H9 (cell line): ENCODE measurements at regions not wholly inside any gene's neighbourhood (a gene's known extent, or its start where the extent isn't known, plus 50 kb on each side); places are given as distances from the start of the nearest gene placed in this dataset.

Experiments
- DNase-seq: peaks from one replicate; pipeline ENCODE4 v3.0.0-alpha.2; 2017
- H2AFZ ChIP-seq: one replicate; pipeline ENCODE4 v1.6.1; 2013; ENCODE audit warnings: mild to moderate bottlenecking, low read length, control low read depth, moderate library complexity
- H2AK5ac ChIP-seq: 2 replicates; pipeline ENCODE4 v1.6.1; 2013; ENCODE audit warnings: low read length, control low read depth, mixed read lengths; ENCODE audit not compliant: insufficient read length
- H2BK120ac ChIP-seq: one replicate; pipeline ENCODE4 v1.6.1; 2013; ENCODE audit warnings: low read depth, mild to moderate bottlenecking, low read length, control low read depth, inconsistent platforms; ENCODE audit not compliant: poor library complexity, severe bottlenecking
- H2BK12ac ChIP-seq: 2 replicates; pipeline ENCODE4 v1.6.1; 2013; ENCODE audit warnings: low read length, control low read depth, mixed read lengths, low read depth; ENCODE audit not compliant: insufficient read length
- H2BK15ac ChIP-seq: 2 replicates; pipeline ENCODE4 v1.6.1; 2013; ENCODE audit warnings: low read depth, low read length, control low read depth
- H2BK20ac ChIP-seq: one replicate; pipeline ENCODE4 v1.6.1; 2013; ENCODE audit warnings: low read depth, mild to moderate bottlenecking, low read length, control low read depth, inconsistent platforms; ENCODE audit not compliant: poor library complexity, severe bottlenecking
- H2BK5ac ChIP-seq: 2 replicates; pipeline ENCODE4 v1.6.1; 2013; ENCODE audit warnings: low read length, control low read depth, mixed read lengths; ENCODE audit not compliant: insufficient read length
- H3K14ac ChIP-seq: 2 replicates; pipeline ENCODE4 v1.6.1; 2013; ENCODE audit warnings: low read length, control low read depth; ENCODE audit not compliant: insufficient read depth
- H3K18ac ChIP-seq: 2 replicates; pipeline ENCODE4 v1.6.1; 2013; ENCODE audit warnings: low read depth, mild to moderate bottlenecking, mixed read lengths, low read length, control low read depth; ENCODE audit not compliant: insufficient read length
- H3K23ac ChIP-seq: 2 replicates; pipeline ENCODE4 v1.6.1; 2013; ENCODE audit warnings: low read length, control low read depth, mixed read lengths, low read depth; ENCODE audit not compliant: insufficient read length
- H3K23me2 ChIP-seq: 2 replicates; pipeline ENCODE4 v1.6.1; 2013; ENCODE audit warnings: low read depth, mild to moderate bottlenecking, mixed read lengths, low read length, control low read depth; ENCODE audit not compliant: insufficient read length, poor library complexity, severe bottlenecking
- H3K27ac ChIP-seq: 2 replicates; pipeline ENCODE4 v1.5.1; 2013; ENCODE audit warnings: low read length, control low read depth, mixed read lengths, low read depth; ENCODE audit not compliant: insufficient read length
- H3K27me3 ChIP-seq: 2 replicates; pipeline ENCODE4 v1.6.1; 2013; ENCODE audit warnings: low read length, control low read depth, inconsistent platforms; ENCODE audit not compliant: insufficient read depth
- H3K4ac ChIP-seq: 2 replicates; pipeline ENCODE4 v1.6.1; 2013; ENCODE audit warnings: low read depth, mild to moderate bottlenecking, control low read depth, inconsistent platforms, low read length, moderate library complexity
- H3K4me1 ChIP-seq: 2 replicates; pipeline ENCODE4 v1.6.1; 2013; ENCODE audit warnings: low read length, control low read depth, inconsistent platforms; ENCODE audit not compliant: insufficient read depth
- H3K4me2 ChIP-seq: 2 replicates; pipeline ENCODE4 v1.6.1; 2013; ENCODE audit warnings: low read length, control low read depth, mixed read lengths; ENCODE audit not compliant: insufficient read length, insufficient read depth
- H3K56ac ChIP-seq: 2 replicates; pipeline ENCODE4 v1.6.1; 2013; ENCODE audit warnings: low read depth, mild to moderate bottlenecking, mixed read lengths, low read length, control low read depth; ENCODE audit not compliant: insufficient read length
- H3K79me1 ChIP-seq: 2 replicates; pipeline ENCODE4 v1.6.1; 2013; ENCODE audit warnings: low read depth, mild to moderate bottlenecking, moderate library complexity, low read length, control low read depth, inconsistent platforms; ENCODE audit not compliant: insufficient read depth, poor library complexity, severe bottlenecking
- H3K79me2 ChIP-seq: 2 replicates; pipeline ENCODE4 v1.6.1; 2013; ENCODE audit warnings: low read length, control low read depth, inconsistent platforms; ENCODE audit not compliant: insufficient read depth
- H3K9ac ChIP-seq: 2 replicates; pipeline ENCODE4 v1.6.1; 2013; ENCODE audit warnings: low read length, control low read depth, mixed read lengths; ENCODE audit not compliant: insufficient read length; ENCODE audit errors: extremely low read depth
- H3K9me3 ChIP-seq: one replicate; pipeline ENCODE4 v1.6.1; 2013; ENCODE audit warnings: low read depth, low read length, inconsistent platforms; ENCODE audit not compliant: control insufficient read depth
- H3T11ph ChIP-seq: one replicate; pipeline ENCODE4 v1.6.1; 2013; ENCODE audit warnings: mild to moderate bottlenecking, low read length, control low read depth, inconsistent platforms
- H4K20me1 ChIP-seq: one replicate; pipeline ENCODE4 v1.6.1; 2013; ENCODE audit not compliant: control insufficient read depth, insufficient read length, insufficient read depth
- H4K5ac ChIP-seq: 2 replicates; pipeline ENCODE4 v1.6.1; 2013; ENCODE audit warnings: low read depth, mild to moderate bottlenecking, mixed read lengths, low read length, control low read depth; ENCODE audit not compliant: insufficient read length
- H4K8ac ChIP-seq: replicated peaks from 2 replicates; pipeline ENCODE4 v1.6.1; 2013; ENCODE audit warnings: low read length, control low read depth, mixed read lengths, low read depth; ENCODE audit not compliant: insufficient read length
- H4K91ac ChIP-seq: 2 replicates; pipeline ENCODE4 v1.6.1; 2013; ENCODE audit warnings: low read depth, mild to moderate bottlenecking, moderate library complexity, mixed read lengths, low read length, control low read depth; ENCODE audit not compliant: insufficient read length
- H3K27ac Mint-ChIP-seq, 3 experiments: 2 replicates in 2 of 3; 3 replicates in 1 of 3; pipeline ENCODE4 v1.8.0; 2020 to 2021; ENCODE audit warnings: mixed read lengths in 3 of 3, mild to moderate bottlenecking in 1 of 3, moderate library complexity in 1 of 3
- H3K27me3 Mint-ChIP-seq: 2 replicates; pipeline ENCODE4 v1.8.0; 2021; ENCODE audit warnings: low read depth, mild to moderate bottlenecking, moderate library complexity, mixed read lengths
- H3K36me3 Mint-ChIP-seq, 3 experiments: 2 replicates in 2 of 3; 3 replicates in 1 of 3; pipeline ENCODE4 v1.8.0; 2020 to 2021; ENCODE audit warnings: low read depth in 3 of 3, mixed read lengths in 3 of 3; ENCODE audit not compliant: insufficient read depth in 1 of 3
- H3K4me1 Mint-ChIP-seq, 2 experiments: 2 replicates each; pipeline ENCODE4 v1.8.0; 2020; ENCODE audit warnings: mixed read lengths in 2 of 2
- H3K4me3 Mint-ChIP-seq, 2 experiments: 2 replicates in 1 of 2; 3 replicates in 1 of 2; pipeline ENCODE4 v1.8.0; 2020 to 2021; ENCODE audit warnings: mild to moderate bottlenecking in 2 of 2, mixed read lengths in 2 of 2, moderate library complexity in 1 of 2
- H3K9me3 Mint-ChIP-seq, 2 experiments: 2 replicates in 1 of 2; 3 replicates in 1 of 2; pipeline ENCODE4 v1.8.0; 2020; ENCODE audit warnings: mild to moderate bottlenecking in 2 of 2, mixed read lengths in 2 of 2, moderate library complexity in 1 of 2
- CTCF ChIP-seq: fragments of 200-600 bp; sonication (generic); conservative IDR thresholded peaks from 3 replicates; pipeline ENCODE4 v1.8.0; 2021; ENCODE audit warnings: antibody characterized with exemption, mild to moderate bottlenecking
- WGBS: extraction: QIAGEN DNeasy Blood & Tissue Kit; methylation state at CpG from one replicate; pipeline ENCODE4 v1.1.7; 2013; ENCODE audit warnings: missing lambda C conversion rate, low lambda C conversion rate, mixed read lengths; ENCODE audit not compliant: insufficient read length; ENCODE audit errors: extremely low coverage; 5-methylcytosine and 5-hydroxymethylcytosine counted together

- Mint-ChIP-seq H3K36me3 (peaks cover 18 to 36% (median 30%) of the 10 kb centered on the region in 3 experiments), H3K4me1 (peaks cover 34 to 41% of the 10 kb centered on the region in 2 experiments), H3K9me3 (peaks cover 11 to 30% of the 10 kb centered on the region in 2 experiments), H3K27ac (no peak overlapping the region; a peak in 1 of 7 replicates), H3K27me3 (no peaks in the 10 kb centered on the region), H3K4me3 (no peak overlapping the region)
- Histone ChIP-seq H3K56ac (no peak overlapping the region), H2BK20ac (no peak overlapping the region), H4K5ac (no peak overlapping the region), H4K20me1 (no peaks in the 10 kb centered on the region), H3K9me3 (no peaks in the 10 kb centered on the region), H3K9ac (no peak overlapping the region), H3K79me2 (no peaks in the 10 kb centered on the region), H2BK15ac (no peak overlapping the region), H3K4me2 (no peak overlapping the region), H3K14ac (no peak overlapping the region), H2BK12ac (no peak overlapping the region), H2AK5ac (no peak overlapping the region), H4K91ac (no peak overlapping the region), H3K23ac (no peak overlapping the region), H3K27ac (no peak overlapping the region), H3K27me3 (no peaks in the 10 kb centered on the region), H3K23me2 (no peaks in the 10 kb centered on the region), H3T11ph (no peak overlapping the region), H2BK120ac (no peak overlapping the region), H3K18ac (no peak overlapping the region), H4K8ac (no peak overlapping the region), H3K4ac (no peak overlapping the region), H3K4me1 (no peaks in the 10 kb centered on the region; the same call in 1 of the 2 replicates), H3K79me1 (no peaks in the 10 kb centered on the region), H2BK5ac (no peak overlapping the region), H2AFZ (no peak overlapping the region)
- TF ChIP-seq CTCF = no peak
- DNase-seq = no peak
- no CpG with 5 or more reads among the region's 9 CpGs for WGBS
These were observed 315.4 kb upstream of the TECRL start for GRCh38 chr4:64724689-64725088.
